Esophagus (tissue), 2 donors: ENCODE measurements at regions not wholly inside any gene's neighbourhood (a gene's known extent, or its start where the extent isn't known, plus 50 kb on each side); places are given as distances from the start of the nearest gene placed in this dataset.
"Not testable (repeated sequence)": the region's sequence is repeated elsewhere in the genome, so short reads cannot be mapped to it uniquely, and the experiment has no call there.

Experiments
- H3K27ac ChIP-seq, 2 donors: one replicate each; pipeline ENCODE4 v1.5.1; 2013; ENCODE audit warnings: low read depth in 2 of 2, mild to moderate bottlenecking in 2 of 2, inconsistent platforms in 1 of 2, low read length in 1 of 2, moderate library complexity in 1 of 2
- H3K27me3 ChIP-seq, 2 donors: one replicate each; pipeline ENCODE4 v1.6.1; 2013; ENCODE audit warnings: low read length in 2 of 2, control low read depth in 1 of 2, mild to moderate bottlenecking in 1 of 2; ENCODE audit not compliant: insufficient read depth in 2 of 2, control insufficient read depth in 1 of 2
- H3K36me3 ChIP-seq, 2 donors: one replicate each; pipeline ENCODE4 v1.6.1; 2013; ENCODE audit warnings: low read length in 1 of 2; ENCODE audit not compliant: control insufficient read depth in 2 of 2, insufficient read depth in 2 of 2
- H3K4me1 ChIP-seq, 2 donors: one replicate each; pipeline ENCODE4 v1.6.1; 2013; ENCODE audit warnings: low read length in 1 of 2; ENCODE audit not compliant: control insufficient read depth in 2 of 2, insufficient read depth in 2 of 2
- H3K4me3 ChIP-seq, 2 donors: one replicate each; pipeline ENCODE4 v1.5.1; 2013; ENCODE audit warnings: low read length in 2 of 2, mild to moderate bottlenecking in 2 of 2, low read depth in 1 of 2, moderate library complexity in 1 of 2
- H3K9me3 ChIP-seq, 2 donors: one replicate each; pipeline ENCODE4 v1.6.1; 2013; ENCODE audit warnings: mild to moderate bottlenecking in 2 of 2, low read depth in 1 of 2, low read length in 1 of 2, moderate library complexity in 1 of 2; ENCODE audit not compliant: control insufficient read depth in 2 of 2, insufficient read depth in 1 of 2
- WGBS, 2 donors: extraction: QIAGEN DNeasy Blood & Tissue Kit; methylation state at CpG; one replicate each; pipeline ENCODE4 v1.1.7; 2013; 5-methylcytosine and 5-hydroxymethylcytosine counted together
- donor health status: healthy with polysubstance abuse.
- donor health status: Bipolar disorder and iron deficiency.

GRCh38 chr16:58863042-58863441, 128.9 kb upstream of the GOT2 start:
- Histone ChIP-seq H3K9me3 (no peaks in the 10 kb centered on the region), H3K36me3 (no peaks in the 10 kb centered on the region), H3K4me3 (no peak overlapping the region), H3K27ac (no peak overlapping the region), H3K4me1 (no peaks in the 10 kb centered on the region), H3K27me3 (peaks cover 0 to 3% of the 10 kb centered on the region in 2 donors)
- WGBS, 2 donors, result 79 to 81% methylated on average over 2 of the region's 2 CpGs

GRCh38 chr16:58862334-58863021, 128.4 kb upstream of the GOT2 start:
- H3K27me3 ChIP-seq, result peaks cover 0 to 3% of the 10 kb centered on the region in 2 donors
- WGBS, 2 donors, result 47 to 48% methylated on average over 9 of the region's 9 CpGs

GRCh38 chr16:58859958-58860669, 126.0 kb upstream of the GOT2 start:
- no peaks in the 10 kb centered on the region for H3K4me1 ChIP-seq
- H3K36me3 ChIP-seq, result no peaks in the 10 kb centered on the region
- 53 to 66% methylated on average over 6 of the region's 6 CpGs for WGBS, 2 donors
- peaks cover 0 to 3% of the 10 kb centered on the region in 2 donors for H3K27me3 ChIP-seq
- no peaks in the 10 kb centered on the region for H3K9me3 ChIP-seq
- no peak overlapping the region for H3K4me3 ChIP-seq
- H3K27ac ChIP-seq, result no peak overlapping the region

More at GRCh38 chr16:58862334-58863021, 128.4 kb upstream of the GOT2 start:
- Histone ChIP-seq H3K4me3 (no peak overlapping the region), H3K27ac (no peak overlapping the region), H3K9me3 (no peaks in the 10 kb centered on the region), H3K4me1 (no peaks in the 10 kb centered on the region), H3K36me3 (no peaks in the 10 kb centered on the region)

GRCh38 chr16:58858577-58858976, 124.5 kb upstream of the GOT2 start:
- H3K9me3 ChIP-seq, H3K27ac ChIP-seq, H3K27me3 ChIP-seq, H3K36me3 ChIP-seq, H3K4me1 ChIP-seq, H3K4me3 ChIP-seq: not testable (repeated sequence)

GRCh38 chr16:58855291-58855863, 121.3 kb upstream of the GOT2 start:
- Histone ChIP-seq H3K9me3 (no peaks in the 10 kb centered on the region), H3K4me3 (no peak overlapping the region), H3K4me1 (no peaks in the 10 kb centered on the region), H3K27me3 (no peaks in the 10 kb centered on the region), H3K36me3 (no peaks in the 10 kb centered on the region), H3K27ac (no peak overlapping the region)
- WGBS, 2 donors, result 77 to 78% methylated on average over 5 of the region's 5 CpGs

- Histone ChIP-seq H3K9me3 (no peaks in the 10 kb centered on the region), H3K27me3 (no peaks in the 10 kb centered on the region), H3K4me1 (no peaks in the 10 kb centered on the region), H3K4me3 (no peak overlapping the region), H3K36me3 (no peaks in the 10 kb centered on the region), H3K27ac (no peak overlapping the region)
- WGBS, 2 donors, result 53 to 59% methylated on average over 6 of the region's 6 CpGs
Measured at GRCh38 chr16:58853854-58854791, 120.0 kb upstream of the GOT2 start.

GRCh38 chr16:58850678-58851020, 116.5 kb upstream of the GOT2 start:
- Histone ChIP-seq H3K36me3 (no peaks in the 10 kb centered on the region), H3K4me1 (no peaks in the 10 kb centered on the region), H3K9me3 (no peaks in the 10 kb centered on the region), H3K4me3 (no peak overlapping the region), H3K27me3 (no peaks in the 10 kb centered on the region), H3K27ac (no peak overlapping the region)
- WGBS, 2 donors, result 67 to 68% methylated on average over 3 of the region's 3 CpGs

- Histone ChIP-seq H3K27ac (no peak overlapping the region), H3K36me3 (no peaks in the 10 kb centered on the region), H3K4me1 (no peaks in the 10 kb centered on the region), H3K4me3 (no peak overlapping the region), H3K27me3 (no peaks in the 10 kb centered on the region), H3K9me3 (no peaks in the 10 kb centered on the region)
- WGBS, 2 donors, result 46 to 50% methylated on average over 4 of the region's 4 CpGs
Measured at GRCh38 chr16:58850019-58850677, 116.0 kb upstream of the GOT2 start.

GRCh38 chr16:58848662-58849002, 114.5 kb upstream of the GOT2 start:
- H3K4me3 ChIP-seq, result no peak overlapping the region
- H3K36me3 ChIP-seq, result no peaks in the 10 kb centered on the region
- H3K27me3 ChIP-seq, result no peaks in the 10 kb centered on the region
- no peaks in the 10 kb centered on the region for H3K9me3 ChIP-seq
- H3K27ac ChIP-seq, result no peak overlapping the region
- H3K4me1 ChIP-seq, result no peaks in the 10 kb centered on the region
- 87 to 90% methylated on average over 2 of the region's 2 CpGs for WGBS, 2 donors
